NCI-H510A (cell line): ENCODE measurements at regions not wholly inside any gene's neighbourhood (a gene's known extent, or its start where the extent isn't known, plus 50 kb on each side); places are given as distances from the start of the nearest gene placed in this dataset.

Experiments used
- DNase-seq: peaks from one replicate; lab custom pipeline; 2025; lab: John Stamatoyannopoulos, UW

- DNase-seq, result no peak
Measured at GRCh38 chr15:29424118-29424517, 154.5 kb upstream of the NSMCE3 start.

DNA sequence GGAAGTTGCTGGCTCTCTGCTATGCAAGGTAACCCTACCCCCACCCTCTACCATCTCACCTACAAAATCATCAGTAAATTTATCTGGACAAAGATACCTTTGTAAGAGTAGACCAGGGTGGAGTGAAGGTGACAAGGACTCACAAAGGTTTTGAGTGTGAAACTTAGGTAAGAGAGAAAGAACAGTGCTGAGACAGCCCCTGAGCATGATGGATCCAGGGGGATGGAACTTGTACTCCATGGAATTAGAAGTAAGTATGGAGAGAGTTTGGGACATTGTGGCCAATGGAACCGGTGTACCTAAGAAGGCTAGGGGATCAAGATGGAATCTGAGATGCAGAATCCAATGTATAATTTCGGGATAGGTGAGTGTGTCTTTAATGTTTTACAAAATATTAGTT is 153.0 kb upstream of the NSMCE3 start:
- no peak for DNase-seq

GRCh38 chr15:29420188-29420587 is 150.6 kb upstream of the NSMCE3 start:
- no peak for DNase-seq

DNA sequence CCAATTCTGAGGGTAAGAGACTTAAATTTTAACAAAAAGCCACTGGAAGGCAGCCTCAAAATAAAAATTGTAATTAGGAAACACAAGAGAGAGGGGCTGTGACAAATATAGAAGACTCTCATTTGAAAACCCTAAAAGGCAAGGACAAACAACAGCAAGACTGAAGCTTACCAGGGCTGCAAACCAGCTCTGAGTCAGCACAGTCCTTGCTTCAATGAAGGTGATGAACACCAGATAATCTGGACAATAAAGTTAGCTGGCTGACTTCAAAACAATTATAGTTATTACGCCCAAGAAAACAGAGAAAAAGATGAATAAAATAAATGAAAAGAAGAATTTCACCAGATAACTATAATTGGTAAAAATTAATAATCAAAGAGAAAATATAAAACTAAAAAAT is 149.3 kb upstream of the NSMCE3 start:
- DNase-seq, result no peak

DNA sequence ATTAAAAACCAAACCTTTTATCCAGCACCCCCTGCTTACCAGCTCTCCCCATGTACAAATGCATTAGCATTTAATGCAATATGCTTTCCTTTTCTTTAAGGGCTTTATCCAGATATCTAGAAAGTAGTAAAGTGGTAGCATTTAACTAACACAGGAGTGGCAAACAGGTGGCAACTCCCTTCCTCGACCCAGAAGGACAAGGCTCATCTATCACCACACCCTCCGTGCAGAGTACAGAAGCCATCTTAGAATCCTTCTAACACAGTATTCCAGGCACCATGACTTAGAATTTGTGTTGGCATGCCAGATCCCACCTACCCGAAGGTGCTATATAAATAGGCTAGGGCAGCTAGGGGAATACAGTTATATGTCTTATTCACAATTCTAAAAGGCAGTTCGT is 148.6 kb upstream of the NSMCE3 start:
- DNase-seq, result no peak

DNA sequence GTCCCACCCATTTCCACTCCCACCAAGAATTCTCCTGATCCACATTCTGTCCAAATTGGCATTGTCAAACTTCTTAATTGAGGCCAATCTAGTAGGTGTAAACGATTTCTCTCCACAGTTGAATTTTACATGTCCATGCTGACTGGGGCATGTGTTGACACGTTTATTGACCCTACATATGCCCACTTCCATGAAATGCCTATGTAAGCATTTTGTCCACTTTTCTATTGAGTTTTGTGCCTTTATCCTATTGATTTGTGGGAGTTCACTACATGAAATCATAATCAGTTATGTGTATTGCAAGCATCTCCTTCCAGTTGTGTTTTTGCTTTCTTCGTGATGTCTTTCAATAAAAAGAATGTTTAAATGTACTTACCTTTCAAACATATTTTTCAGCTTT is 141.7 kb upstream of the NSMCE3 start:
- DNase-seq, result no peak

DNA sequence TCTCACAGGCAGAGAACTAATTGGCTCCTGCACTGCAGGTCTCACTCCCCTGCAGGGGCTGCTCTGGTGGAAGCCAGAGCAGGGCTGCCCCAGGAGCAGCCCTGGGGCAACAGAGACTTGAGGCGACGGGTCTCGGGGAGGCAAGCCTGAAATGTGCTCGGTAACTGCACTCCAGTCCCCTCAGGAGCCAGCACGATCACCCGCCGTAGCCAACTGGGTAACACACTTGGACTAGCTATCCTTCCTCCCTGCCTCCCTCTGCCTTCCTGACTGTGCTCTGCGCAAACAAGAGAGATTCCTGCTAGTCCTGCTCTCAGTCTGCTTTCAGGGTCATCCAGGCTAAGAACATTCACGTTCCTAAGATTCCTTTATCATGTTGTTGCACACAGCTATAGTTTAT is 140.7 kb upstream of the NSMCE3 start:
- no peak for DNase-seq

DNA sequence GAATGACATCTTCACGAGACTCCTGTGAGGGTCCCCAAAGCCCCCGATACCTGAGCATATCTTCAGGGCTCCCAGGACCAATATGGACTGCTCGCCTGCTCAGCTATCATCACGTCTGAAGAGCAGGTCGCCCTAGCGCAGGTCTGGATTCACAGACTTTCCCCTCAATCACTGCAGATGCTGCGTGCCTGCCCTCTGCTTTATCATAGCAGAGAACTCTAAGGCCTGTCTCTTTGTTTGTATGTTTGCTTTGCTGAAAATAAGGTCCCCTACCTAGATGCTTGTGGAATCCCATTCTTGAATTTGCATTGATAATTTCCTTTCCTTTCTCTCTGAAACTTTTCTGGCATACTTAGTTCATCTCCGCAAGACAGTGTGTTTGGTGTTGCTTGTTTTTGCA is 140.3 kb upstream of the NSMCE3 start:
- no peak for DNase-seq

- no peak for DNase-seq
Measured at GRCh38 chr15:29405564-29405963, 135.9 kb upstream of the NSMCE3 start.

DNA sequence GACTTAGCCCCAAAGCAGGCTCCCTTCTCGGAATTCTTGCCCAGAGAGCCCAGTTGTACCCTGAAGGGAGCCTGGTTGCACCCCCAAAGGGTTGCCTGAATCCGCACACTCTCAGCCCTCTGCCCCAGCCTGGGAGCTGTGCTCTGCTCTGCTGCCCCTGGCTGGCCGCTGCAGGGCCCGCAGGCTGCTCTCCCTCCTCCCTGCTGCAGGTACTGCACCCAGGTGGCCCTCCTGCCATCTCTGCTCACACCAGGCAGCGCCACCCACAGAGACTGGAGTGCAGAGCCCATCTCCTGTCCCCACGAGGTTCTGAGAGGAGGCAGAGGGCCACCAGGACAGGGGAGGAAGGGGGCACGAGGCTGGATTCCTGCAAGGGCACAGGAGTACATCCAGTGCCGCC is 134.2 kb upstream of the NSMCE3 start:
- DNase-seq, result peak; percentile 55

DNA sequence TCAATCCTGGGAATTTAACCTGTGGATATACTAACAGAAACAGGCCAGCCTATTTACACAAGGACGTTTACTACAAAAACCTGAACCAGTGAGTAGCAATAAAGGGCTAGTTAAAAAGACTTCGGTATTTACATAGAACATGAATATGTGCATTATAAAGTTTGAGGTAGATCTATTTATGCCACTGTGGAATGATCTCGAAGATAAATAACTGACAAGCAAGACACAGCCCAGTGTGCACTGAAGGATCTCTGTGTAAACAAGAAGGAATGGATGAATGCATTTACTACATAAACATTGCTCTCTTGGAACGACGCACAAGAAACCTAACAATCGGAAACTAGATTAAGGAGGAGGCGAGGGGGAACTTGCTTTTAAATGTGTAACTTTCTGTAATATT is 132.0 kb upstream of the NSMCE3 start:
- DNase-seq, result no peak

GRCh38 chr15:29400701-29401100 is 131.1 kb upstream of the NSMCE3 start:
- DNase-seq, result no peak

DNA sequence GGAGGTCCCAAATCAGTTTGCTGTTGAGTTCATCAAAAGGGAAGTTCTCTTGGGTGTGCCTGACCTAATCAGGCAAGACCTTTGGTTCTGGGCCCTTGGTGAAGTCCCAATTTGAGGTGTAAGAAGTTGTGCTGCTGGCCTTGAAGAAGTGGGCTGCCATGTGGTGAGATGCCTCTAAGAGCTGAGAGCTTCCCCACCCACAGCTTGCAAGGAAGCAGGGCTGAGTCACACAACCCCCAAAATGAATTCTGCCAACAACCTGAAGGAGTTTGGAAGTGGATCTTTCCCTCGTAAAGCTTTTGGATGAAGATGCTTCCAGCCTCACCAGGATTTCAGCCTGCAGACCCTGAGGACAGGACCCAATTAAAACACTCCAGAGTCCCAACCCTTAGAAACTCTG is 129.3 kb upstream of the NSMCE3 start:
- DNase-seq, result no peak

GRCh38 chr15:29396176-29396811 is 126.7 kb upstream of the NSMCE3 start:
- DNase-seq, result no peak

GRCh38 chr15:29393443-29393842 is 123.8 kb upstream of the NSMCE3 start:
- DNase-seq, result no peak

GRCh38 chr15:29392358-29392757 is 122.7 kb upstream of the NSMCE3 start:
- no peak for DNase-seq

GRCh38 chr15:29390051-29390450 is 120.4 kb upstream of the NSMCE3 start:
- DNase-seq, result no peak

DNA sequence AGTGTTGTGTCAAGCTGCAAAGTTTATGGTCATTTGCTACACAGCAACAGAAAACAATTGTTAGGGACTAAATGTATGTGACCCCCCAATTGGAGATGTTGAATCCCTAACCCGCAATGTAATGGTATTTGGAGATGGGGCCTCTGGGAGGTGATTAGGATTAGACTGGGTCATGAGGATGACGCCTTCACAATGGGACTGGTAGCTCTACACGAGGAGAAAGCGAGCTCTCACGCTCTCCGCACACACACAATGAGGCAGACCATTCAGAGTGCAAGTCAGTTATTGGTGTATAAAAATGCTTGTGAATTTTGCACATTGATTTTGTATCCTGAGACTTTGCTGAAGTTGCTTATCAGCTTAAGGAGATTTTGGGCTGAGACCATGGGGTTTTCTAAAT is 116.9 kb upstream of the NSMCE3 start:
- DNase-seq, result no peak

DNA sequence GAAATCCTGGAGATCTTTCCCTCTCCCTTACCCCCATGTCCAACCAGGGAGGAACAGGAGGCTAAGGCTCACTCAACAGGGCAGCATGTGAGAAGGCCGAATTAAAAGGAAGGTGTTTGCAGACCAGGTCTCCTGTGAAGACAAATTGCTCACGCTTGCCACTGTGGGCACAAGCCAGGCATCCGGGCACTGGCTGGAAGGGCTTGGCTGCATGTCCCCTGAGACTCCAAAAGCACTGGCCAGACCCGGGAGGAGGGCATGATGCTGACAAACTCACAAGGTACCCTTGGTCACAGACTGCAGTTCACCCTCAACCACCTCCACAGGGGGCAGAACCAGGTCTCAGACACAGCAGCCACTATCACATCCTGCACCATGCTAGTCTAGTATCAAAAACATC is 113.7 kb upstream of the NSMCE3 start:
- DNase-seq, result no peak

GRCh38 chr15:29382862-29383261 is 113.2 kb upstream of the NSMCE3 start:
- peak; percentile 36 for DNase-seq

- DNase-seq, result no peak
Measured at GRCh38 chr15:29380466-29380865, 110.8 kb upstream of the NSMCE3 start.

DNA sequence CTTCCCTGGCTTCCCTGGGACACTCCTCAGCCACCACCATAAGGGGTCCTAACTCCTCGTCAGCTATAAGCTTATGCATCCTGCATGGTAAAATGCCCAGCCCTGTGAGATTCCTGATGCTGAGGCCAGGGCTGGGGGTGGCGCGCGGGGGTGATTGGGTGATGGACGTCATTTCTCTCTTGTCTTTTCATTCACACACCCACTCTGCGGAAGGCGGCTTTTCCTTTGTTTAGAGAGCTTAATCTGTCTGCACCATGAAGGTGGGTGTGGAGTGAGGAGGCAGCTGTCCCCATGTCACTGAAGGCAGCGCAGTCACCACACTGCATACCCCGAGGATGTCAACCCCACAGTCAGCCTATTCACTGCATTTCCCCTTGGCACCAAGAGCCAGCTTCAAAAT is 110.0 kb upstream of the NSMCE3 start:
- DNase-seq, result no peak

GRCh38 chr15:29377161-29377560 is 107.5 kb upstream of the NSMCE3 start:
- DNase-seq, result no peak

DNA sequence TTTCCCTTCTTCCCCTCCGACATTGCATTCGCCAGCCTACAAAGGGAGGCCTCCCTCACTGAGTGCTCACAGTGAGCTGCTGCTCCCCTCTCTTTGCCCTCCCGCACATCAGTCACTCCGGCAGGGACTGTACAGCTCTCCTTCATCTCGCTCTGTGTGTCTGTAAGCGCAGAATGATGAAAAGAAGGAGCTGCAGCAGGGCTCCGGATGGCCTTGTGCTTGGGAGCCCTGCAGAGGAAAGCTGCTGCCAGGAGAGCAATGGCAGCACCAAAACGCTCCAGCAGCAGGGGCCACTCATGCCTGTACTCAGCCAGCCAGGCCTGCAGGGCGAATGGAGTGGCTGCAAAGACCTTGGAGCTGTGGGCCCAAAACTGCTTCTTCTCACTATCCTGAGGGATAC is 107.0 kb upstream of the NSMCE3 start:
- no peak for DNase-seq

- no peak for DNase-seq
Measured at GRCh38 chr15:29369261-29369660, 99.6 kb upstream of the NSMCE3 start.
